ENCODE measurements at regions not wholly inside any gene's neighbourhood (a gene's known extent, or its start where the extent isn't known, plus 50 kb on each side); places are given as distances from the start of the nearest gene placed in this dataset.

- DNase-seq (ENCODE audit: low spot score) = no peak
Observed at GRCh38 chr5:145365464-145365863, 469.7 kb downstream of the PRELID2 start.

GRCh38 chr5:145362266-145362665 is 472.9 kb downstream of the PRELID2 start:
- peak; percentile 19 for DNase-seq (ENCODE audit: low spot score)

- no peak for DNase-seq (ENCODE audit: low spot score)
Observed at GRCh38 chr5:145360936-145361335, 474.2 kb downstream of the PRELID2 start.

GRCh38 chr5:145350513-145350912 is 484.6 kb downstream of the PRELID2 start:
- no peak for DNase-seq (ENCODE audit: low spot score)

- DNase-seq (ENCODE audit: low spot score) = peak; percentile 51
Observed at GRCh38 chr5:145347026-145347616, 488.0 kb downstream of the PRELID2 start.

GRCh38 chr5:145345511-145346287 is 489.4 kb downstream of the PRELID2 start:
- no peak for DNase-seq (ENCODE audit: low spot score)

GRCh38 chr5:145341842-145342241 is 493.3 kb downstream of the PRELID2 start:
- no peak for DNase-seq (ENCODE audit: low spot score)

GRCh38 chr5:145340099-145340498 is 495.0 kb downstream of the PRELID2 start:
- DNase-seq (ENCODE audit: low spot score) = no peak

- no peak for DNase-seq (ENCODE audit: low spot score)
Observed at GRCh38 chr5:145324767-145325479, 510.2 kb downstream of the PRELID2 start.

- DNase-seq (ENCODE audit: low spot score) = no peak
Observed at GRCh38 chr5:145324101-145324500, 511.0 kb downstream of the PRELID2 start.

- DNase-seq (ENCODE audit: low spot score) = no peak
Observed at GRCh38 chr5:145316282-145316681, 518.9 kb downstream of the PRELID2 start.

- DNase-seq (ENCODE audit: low spot score) = no peak
Observed at GRCh38 chr5:145307866-145308382, 527.2 kb downstream of the PRELID2 start.

GRCh38 chr5:145295236-145295835 is 539.8 kb downstream of the PRELID2 start:
- no peak for DNase-seq (ENCODE audit: low spot score)

- DNase-seq (ENCODE audit: low spot score) = no peak
Observed at GRCh38 chr5:145294331-145294730, 540.8 kb downstream of the PRELID2 start.

- DNase-seq (ENCODE audit: low spot score) = no peak
Observed at GRCh38 chr5:145293716-145294115, 541.4 kb downstream of the PRELID2 start.

- no peak for DNase-seq (ENCODE audit: low spot score)
Observed at GRCh38 chr5:145292278-145292677, 542.9 kb downstream of the PRELID2 start.

GRCh38 chr5:145283141-145283810 is 551.9 kb downstream of the PRELID2 start:
- no peak for DNase-seq (ENCODE audit: low spot score)

- no peak for DNase-seq (ENCODE audit: low spot score)
Observed at GRCh38 chr5:145280806-145281205, 554.3 kb downstream of the PRELID2 start.

GRCh38 chr5:145280214-145280613 is 554.9 kb downstream of the PRELID2 start:
- DNase-seq (ENCODE audit: low spot score) = no peak

- no peak for DNase-seq (ENCODE audit: low spot score)
Observed at GRCh38 chr5:145260670-145261069, 574.5 kb downstream of the PRELID2 start.

- no peak for DNase-seq (ENCODE audit: low spot score)
Observed at GRCh38 chr5:145247745-145248040, 587.4 kb downstream of the PRELID2 start.
